ENCODE measurements at regions not wholly inside any gene's neighbourhood (a gene's known extent, or its start where the extent isn't known, plus 50 kb on each side); places are given as distances from the start of the nearest gene placed in this dataset.
"Not testable (repeated sequence)": the region's sequence is repeated elsewhere in the genome, so short reads cannot be mapped to it uniquely, and the experiment has no call there.

DNA sequence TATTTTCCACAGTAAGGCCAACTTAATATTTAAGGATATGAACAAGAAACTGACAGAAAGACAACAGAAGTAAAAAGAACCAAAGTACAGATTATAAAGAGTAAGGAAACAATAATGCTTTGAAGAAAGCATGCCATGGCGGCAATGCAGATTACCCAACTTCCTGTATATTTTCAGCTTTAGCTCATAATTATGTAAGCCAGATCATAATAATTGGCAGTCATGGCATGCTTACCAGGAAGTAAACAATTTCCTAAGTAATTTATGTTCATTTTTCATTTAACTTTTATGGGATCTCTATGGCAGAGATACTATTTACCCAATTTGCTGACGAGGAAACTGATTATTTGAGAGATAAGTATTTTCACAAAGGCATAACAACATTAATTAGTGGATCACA is 988.7 kb downstream of the HACE1 start:
- no peak for DNase-seq

DNA sequence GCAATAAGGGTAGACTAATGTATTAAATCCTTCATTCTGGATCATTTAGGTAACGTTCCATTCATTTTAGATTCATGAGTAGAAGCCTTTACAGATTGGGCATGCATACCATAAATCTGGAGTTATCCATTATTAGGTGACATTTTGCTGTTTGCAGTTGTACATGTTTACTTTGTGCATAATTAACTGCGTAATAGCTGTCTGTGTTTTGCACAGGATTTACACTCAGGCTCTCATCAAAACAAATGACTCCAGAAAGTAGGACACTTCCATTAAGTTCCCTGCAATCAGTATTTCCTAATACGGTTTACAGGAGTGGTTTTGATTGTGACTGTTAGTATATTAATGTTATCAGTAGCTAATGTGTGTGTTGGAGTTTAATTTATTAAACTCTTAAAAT is 997.4 kb downstream of the HACE1 start:
- DNase-seq: peak in 1 of 2 experiments; percentile 4

DNA sequence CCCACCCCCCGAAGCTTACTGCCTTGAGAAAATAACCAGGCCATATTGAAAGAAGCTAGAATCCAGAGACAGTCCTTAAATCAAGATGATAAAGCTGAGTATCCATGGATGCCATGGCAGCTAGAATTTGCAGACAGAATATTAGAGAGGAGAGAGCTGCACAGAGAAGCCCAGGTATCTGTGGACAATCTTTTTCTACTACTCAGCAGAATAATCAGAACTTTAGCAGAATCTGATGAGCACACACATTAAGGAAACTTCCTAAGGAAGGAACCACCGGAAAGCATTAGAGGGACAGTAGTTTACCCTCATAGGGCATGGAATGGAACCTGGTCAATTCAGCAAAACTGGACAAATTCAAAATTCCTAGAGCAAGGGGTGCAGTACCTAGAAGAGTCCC is 1001.7 kb downstream of the HACE1 start:
- DNase-seq: no peak

DNA sequence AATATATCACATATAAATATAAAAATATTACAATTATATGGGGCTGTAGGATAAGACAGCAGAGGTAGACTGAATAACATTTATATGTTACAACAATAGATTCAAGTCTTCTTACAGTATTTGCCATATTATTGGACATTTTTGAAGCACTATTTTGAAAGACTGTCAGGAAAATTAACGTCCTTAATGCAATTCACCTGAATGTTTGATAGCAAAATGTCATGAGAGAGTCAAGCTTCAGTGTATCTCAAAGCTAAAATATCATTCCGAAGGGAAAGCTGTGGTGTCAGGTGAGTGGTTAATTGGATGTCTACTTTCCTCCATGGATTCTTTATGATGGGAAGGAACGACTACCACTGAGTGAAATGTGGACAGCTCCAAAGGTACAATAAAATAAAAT is 1004.0 kb downstream of the HACE1 start:
- no peak for DNase-seq

DNA sequence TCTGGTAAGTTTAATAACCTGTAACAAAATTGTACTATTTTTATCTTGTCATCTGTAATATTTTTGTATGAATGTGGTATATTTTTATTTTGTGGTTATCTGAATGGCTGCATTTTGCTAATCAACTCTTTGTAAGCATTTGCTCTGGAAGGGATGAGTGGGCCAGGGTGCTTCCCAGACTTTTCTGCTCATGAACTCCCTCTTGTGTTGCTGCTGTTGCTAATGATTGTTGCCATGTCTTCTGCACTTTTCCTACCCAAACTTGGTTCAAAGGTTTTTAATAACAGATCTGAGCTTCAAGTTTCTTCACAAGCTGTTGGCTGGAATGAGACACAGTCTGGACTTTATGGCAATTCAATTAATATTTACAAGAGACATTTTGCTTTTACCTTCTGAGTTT is 1005.7 kb downstream of the HACE1 start:
- DNase-seq: no peak

DNA sequence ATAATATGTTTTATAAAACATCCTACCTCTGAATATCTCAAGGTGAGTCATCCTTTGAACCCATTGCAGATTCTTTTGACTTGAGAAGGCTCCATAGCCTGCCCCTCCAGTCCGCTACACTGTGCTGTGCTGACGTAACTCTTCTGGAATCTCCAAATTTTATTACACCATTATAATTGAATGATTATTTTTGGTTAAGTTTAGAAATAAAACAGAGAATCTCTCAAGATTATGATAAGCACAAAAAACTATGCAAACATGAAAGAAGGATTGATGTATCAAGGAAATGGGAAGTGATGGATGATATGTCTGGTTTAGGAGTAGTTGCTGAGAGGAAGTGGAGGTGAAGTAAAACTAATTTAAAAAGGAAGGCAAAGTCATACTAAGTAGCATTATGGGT is 1021.3 kb downstream of the HACE1 start:
- DNase-seq: no peak

DNA sequence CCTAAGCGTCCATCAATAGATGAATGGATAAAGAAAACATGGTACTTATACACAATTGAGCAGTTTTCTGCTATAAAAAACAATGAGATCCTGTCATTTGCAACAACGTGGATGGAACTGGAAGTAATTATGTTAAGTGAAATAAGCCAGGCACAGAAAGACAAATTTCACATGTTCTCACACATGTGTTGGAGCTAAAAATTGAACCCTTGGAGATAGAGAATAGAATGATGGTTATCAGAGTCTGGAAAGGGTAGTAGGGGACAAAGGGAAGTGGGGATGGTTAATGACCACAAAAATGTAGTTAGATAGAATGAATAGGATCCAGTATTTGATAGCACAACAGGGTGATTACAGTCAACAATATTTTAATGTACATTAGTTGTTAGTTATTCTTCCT is 1033.5 kb downstream of the HACE1 start:
- DNase-seq: no peak

DNA sequence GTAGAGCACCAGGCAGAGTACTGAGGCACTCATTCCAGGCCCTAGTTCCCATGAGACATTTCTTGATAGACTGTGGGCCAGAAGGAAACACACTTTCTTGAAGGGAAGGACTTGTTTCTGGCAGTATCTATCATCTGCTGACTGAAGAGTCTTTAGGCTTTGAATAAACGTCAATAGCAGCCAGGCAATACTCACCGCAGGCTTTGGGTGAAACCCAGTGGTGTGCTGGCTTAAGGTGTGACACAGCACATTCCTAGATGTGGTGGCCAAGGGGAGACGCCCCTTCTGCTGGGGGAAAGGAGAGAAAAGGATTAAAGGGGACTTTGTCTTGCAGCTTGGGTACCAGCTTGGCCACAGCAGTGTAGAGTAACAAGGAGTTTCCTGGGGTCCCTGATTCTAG is 1039.6 kb downstream of the HACE1 start:
- no peak for DNase-seq

DNA sequence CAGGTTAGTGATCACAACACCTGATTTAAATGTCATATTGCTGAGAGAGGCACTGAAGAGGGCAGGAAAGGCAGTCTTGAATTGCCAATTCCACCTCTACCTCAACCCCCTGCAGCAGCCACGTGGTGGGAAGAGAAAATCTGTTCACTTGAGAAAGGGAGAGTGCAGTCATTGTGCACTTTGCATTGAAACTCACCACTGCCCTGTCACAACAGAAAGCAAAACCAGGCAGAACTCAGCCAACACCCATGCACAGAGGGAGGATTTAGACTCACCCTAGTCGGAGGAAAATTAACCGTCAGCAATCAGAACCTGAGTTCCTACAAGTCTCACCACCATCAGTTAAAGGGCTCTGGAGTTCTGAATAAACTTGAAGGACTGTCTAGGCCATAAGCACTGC is 1040.2 kb downstream of the HACE1 start:
- DNase-seq: no peak

DNA sequence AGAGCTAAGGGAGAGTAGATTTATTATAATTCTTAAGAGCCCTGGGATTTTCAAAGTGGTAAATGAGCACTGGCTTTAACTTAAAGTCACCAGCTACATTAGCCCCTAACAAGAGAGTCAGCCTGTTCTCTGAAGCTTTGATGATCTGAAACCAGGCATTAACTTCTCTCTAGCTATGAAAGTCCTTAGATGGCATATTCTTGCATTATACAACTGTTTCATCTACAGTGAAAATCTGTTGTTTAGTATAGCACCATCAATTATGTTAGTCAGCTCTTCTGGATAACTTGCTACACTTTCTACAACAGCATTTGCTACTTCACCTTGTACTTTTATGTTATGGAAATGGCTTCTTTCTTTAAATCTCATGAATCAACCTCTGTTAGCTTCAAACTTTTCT is 1046.7 kb downstream of the HACE1 start:
- DNase-seq: no peak

DNA sequence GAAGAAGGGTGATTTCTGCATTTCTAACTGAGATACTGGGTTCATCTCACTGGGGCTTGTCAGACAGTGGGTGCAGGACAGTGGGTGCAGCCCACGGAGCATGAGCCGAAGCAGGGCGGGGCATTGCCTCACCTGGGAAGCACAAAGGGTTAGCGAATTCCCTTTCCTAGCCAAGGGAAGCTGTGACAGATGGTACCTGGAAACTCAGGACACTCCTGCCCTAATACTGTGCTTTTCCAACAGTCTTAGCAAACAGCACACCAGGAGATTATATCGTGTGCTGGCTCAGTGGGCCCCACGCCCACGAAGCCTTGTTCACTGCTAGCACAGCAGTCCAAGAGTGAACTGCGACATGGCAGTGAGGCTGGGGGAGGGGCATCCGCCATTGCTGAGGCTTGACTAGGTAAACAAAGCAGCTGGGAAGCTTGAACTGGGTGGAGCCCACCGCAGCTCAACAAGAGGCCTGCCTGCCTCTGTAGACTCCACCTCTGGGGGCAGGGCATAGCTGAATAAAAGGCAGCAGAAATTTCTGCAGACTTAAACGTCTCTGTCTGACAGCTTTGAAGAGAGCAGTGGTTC is 1057.7 kb downstream of the HACE1 start:
- not testable (repeated sequence) for DNase-seq

DNA sequence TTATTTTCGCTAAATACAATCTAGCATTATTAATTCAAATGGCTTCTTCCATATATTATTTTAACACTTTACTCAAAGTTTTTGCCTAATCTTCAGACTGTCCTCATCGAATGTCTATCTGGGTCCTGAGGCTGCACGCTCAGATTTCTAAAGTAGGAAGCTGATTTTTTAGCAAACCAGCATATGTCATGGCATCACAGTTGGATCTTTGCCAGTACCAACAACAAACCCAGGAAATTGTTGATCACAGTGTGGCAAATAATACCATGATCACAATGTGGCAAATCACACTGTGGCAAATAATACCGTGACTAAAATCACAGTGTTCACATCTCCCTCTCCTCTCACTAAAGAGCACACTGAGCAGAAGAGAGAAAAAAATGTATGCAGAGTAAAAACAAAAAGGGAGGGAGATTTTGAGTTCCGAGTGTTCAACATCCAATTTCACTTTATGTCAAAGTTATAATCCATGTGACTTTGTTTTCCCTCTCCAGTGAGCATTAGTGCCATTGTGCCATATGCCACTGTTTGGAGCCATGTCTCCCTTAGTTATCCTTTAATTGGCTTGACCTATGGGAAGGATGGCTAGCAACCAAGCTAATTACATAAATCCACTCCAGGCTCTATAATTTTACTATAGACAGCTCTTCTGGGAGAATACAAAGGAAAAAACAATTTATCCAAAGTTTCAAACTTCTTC is 1059.6 kb downstream of the HACE1 start:
- peak in 1 of 2 experiments; percentile 8 for DNase-seq

DNA sequence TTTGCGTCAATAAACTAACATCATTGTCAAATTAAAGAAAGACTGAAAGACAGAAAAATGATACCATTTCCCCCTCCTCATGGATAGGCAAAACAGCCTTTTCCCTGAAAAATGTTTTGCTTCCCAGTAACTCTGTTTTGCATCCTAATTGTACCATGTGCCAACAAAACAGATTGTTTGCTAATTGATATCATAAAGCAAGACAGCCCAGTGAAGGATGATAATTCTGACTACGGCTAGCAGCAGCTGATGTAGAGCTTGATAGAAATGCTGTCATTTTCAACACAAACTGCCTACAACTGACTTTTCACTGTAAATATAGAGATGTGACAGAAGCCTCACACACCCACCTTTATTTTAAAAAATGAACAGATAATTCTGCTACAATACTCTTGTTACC is 1061.6 kb downstream of the HACE1 start:
- DNase-seq: no peak

DNA sequence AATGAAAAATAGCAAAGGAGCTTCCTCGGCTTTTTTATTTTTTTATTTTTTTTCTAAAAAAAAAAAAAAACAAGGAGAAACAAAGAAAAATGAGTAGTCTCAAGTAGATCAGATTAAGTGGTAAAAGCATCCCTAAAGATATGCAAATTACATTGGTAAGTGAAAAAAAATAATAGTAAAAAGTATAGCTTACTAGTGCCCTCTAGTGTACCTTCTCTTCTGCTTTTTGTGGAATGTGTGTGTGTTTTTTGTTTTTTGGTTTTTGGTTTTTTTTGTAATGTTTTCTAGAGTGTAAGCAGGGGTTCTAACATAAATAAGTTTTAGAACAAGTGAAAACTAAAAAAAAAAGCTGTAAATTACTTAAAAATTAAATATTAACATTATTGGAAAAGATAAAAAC is 1062.0 kb downstream of the HACE1 start:
- DNase-seq: no peak

DNA sequence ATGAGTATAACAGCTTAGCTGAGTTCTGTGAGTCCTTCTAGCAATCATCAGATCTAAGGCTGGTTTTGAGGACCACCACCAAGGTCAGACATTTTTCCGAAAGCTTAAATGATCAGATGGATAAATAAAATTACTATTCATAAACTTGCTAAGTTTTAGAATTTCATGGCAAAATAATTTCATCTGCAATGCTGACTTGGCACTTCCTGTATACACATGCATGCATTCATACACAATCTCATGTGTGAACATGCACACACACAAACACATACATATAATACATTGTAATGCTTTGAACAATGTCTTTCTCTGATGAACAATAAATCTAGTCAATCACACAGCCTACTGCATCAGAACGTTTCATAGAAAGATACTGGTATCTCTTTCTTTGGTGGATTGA is 1068.3 kb downstream of the HACE1 start:
- DNase-seq: no peak

DNA sequence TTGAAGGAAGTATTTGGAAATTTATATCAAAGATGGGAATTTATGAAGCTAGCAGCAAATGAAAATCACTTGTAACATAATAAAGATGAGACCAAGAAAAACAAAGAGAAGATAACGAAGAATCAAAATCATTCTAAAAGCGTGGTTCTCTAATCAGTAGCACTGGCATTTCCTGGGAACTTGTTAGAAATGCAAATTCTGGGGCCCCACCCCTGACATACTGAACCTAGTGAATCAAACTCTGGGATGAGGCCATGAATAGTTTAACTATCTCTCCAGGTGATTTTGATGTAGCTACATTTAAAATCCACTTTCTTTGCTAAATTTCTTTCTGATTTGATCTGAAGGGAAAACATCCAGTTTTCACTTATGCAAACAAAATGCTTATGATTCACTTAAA is 1075.6 kb downstream of the HACE1 start:
- no peak for DNase-seq

DNA sequence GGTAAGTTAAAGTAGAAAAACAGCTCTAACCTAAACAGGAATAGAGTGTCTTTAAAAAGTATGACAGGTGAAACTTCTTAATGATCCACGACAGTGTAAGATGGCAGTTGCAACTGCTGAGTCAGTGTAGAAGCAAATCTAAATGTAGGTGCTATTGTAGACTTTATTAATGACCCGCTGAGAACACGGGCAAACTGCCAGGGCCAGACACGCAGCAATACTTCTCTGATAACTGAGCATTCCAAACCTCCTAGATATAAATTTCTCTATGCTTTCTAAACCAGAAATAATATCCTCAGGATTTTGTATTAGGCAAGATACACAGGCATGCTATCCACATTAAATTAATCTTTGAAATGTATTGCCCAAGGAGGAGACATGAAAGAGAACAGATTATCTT is 1076.4 kb downstream of the HACE1 start:
- peak; percentile 56 to 72 for DNase-seq

DNA sequence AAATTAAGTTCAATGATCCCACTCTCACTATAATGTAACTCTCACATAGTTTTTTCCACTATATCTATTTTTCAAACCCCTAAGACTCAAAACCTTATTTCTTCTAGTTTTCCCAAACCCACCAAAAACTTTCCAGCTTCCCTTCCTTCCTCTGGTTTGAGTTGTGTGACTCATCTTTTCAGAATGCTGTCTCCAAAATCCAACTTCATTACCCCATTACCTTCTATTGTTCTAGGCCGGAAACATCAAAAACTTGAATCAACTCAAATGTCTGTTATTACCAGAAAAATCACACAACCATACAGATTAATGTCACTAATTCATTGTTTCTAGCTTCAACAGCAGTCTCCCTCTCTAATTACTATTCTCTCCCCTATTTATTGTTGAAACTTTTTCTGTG is 1090.3 kb downstream of the HACE1 start:
- no peak for DNase-seq

DNA sequence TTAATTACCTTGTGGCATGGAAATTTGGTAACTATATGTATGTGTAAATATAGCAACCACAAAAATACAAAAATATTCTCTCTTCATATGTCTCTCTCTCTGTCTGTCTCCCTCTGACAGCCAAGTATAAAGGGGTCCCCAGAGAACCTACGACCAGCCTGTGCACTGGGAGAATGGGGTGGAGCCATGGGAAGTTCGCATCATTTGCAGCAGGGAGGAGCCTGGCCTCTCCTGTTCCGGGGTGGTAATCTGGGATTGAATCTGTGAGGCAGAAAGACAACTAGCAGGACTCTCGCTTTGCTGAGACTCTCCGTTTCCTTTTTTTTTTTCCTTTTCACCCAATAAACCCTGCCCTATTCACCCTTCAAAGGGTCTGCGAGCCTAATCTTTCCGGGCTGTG is 1109.1 kb downstream of the HACE1 start:
- no peak for DNase-seq

DNA sequence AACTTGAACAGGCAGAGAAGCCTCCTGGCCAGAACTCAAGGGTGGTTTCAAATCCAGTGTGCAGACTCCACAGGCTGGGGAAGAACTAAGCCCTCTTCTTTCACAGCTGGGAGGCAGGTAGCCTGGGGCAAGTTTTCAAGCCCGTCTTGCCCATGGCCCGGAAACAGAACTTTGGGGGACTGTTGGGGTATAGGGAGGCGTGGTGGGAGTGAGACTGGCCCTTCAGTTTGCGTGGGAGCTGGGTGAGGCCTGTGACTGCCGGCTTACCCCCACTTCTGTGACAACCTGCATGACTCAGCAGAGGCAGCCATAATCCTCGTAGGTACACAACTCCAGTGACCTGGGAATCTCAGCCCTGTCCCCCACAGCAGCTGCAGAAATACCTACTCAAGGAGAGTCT is 1125.7 kb downstream of the HACE1 start:
- no peak for DNase-seq

DNA sequence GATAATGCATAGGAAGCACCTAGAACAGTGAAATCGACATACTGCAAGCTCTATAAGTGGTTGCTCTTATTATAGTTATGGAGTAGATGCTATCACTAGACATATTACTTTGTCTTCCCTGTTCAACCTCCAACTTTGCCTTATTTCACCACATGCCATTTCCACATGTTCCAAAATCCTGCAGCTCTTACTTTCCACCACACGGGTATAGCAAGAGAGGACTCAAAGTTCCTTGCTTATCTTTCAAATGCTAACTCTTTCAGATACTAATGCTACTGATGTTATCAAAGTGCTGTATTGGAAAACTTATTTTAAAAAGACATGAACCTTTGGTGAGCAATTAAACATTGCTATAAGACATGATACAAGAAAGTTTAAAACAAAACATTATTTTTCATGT is 1130.1 kb downstream of the HACE1 start:
- no peak for DNase-seq

DNA sequence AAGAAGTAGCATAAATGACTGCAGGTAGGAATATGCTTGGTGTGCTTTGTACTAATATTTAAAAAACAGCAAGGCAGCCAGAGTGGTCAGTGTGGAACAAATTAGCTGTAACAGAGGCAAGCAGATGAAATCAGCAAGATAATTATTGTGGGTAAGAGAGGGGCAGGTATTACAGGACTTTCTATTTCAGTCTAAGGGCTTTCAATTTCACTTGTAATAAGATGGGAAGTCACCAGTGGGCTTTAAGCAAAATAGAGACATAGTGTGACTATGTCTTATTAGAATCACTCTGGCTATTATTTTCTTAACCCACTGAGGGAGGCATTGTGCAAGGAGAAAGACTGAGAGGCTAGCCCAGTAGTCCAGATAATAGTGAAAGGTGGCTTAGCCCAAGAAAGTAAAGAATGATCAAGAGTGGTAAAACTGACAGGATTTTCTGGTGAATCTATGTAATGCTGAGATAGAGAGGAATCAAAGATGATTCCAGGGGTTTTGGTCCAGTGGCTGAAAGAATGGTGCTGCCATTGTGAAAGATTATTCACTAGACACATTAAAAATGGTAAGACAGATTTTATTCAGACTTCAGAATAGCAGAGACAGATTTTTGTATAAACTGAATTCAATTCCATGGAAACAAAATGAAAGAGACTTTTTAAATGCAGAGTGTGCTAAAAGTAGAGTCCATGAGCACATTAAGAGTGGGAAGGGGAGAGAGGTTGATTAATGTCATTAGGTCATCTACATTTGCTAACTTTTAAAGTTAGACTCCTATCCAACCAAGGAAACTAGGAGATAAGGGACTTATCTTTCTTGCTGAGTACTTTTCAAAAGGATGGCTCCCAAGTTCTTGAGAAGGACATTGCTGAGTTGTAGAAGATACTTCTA is 1136.0 kb downstream of the HACE1 start:
- DNase-seq: no peak

DNA sequence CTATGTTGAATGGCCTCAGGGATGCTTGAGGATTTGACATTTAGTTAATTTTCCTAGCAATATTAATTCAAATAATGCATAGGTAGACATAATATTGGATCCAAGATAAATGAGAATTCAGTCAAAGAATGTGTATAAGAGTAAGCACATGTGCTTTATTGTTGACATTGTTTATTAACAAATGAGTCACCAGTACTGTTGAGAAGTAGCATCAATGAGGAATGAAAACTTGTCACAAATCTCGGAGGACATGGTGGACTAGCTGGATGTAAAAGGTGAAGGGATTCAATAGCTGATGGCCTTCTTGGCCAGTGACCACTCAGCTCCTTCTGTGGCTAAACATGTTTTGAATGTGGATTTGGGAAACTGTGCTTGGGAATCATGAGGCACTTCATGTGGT is 1137.0 kb downstream of the HACE1 start:
- DNase-seq: no peak

DNA sequence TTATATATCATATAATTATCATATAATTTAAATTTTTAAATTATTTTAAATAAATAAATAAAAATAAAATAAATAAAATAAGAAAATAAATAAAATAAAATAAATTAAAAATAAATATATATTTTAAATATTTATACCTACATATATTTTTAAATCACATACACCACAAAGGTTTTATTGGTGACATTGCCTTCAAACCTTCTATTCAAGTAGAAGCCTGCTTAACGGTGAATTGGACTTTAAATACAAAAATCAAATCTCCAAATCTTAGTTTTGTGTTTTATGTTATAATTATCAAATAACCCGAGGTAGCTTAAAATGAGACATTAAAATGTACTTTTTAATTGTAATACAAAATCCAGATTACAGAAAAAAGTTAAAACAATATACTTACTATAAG is 1137.8 kb downstream of the HACE1 start:
- no peak for DNase-seq

Data from SHP77 (cell line).